ENCODE measurements at regions not wholly inside any gene's neighbourhood (a gene's known extent, or its start where the extent isn't known, plus 50 kb on each side); places are given as distances from the start of the nearest gene placed in this dataset.

GRCh38 chr12:87066326-87066725 is 810.1 kb upstream of the MGAT4C start:
- TF ChIP-seq EZH2phosphoT487 (IDR thresholded peaks at IDR 0.05): no peak
- TF ChIP-seq, protein P1, sequence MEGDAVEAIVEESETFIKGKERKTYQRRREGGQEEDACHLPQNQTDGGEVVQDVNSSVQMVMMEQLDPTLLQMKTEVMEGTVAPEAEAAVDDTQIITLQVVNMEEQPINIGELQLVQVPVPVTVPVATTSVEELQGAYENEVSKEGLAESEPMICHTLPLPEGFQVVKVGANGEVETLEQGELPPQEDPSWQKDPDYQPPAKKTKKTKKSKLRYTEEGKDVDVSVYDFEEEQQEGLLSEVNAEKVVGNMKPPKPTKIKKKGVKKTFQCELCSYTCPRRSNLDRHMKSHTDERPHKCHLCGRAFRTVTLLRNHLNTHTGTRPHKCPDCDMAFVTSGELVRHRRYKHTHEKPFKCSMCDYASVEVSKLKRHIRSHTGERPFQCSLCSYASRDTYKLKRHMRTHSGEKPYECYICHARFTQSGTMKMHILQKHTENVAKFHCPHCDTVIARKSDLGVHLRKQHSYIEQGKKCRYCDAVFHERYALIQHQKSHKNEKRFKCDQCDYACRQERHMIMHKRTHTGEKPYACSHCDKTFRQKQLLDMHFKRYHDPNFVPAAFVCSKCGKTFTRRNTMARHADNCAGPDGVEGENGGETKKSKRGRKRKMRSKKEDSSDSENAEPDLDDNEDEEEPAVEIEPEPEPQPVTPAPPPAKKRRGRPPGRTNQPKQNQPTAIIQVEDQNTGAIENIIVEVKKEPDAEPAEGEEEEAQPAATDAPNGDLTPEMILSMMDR (IDR thresholded peaks at IDR 0.05): no peak
